ENCODE measurements at regions not wholly inside any gene's neighbourhood (a gene's known extent, or its start where the extent isn't known, plus 50 kb on each side); places are given as distances from the start of the nearest gene placed in this dataset.
"Not testable (repeated sequence)": the region's sequence is repeated elsewhere in the genome, so short reads cannot be mapped to it uniquely, and the experiment has no call there.

DNA sequence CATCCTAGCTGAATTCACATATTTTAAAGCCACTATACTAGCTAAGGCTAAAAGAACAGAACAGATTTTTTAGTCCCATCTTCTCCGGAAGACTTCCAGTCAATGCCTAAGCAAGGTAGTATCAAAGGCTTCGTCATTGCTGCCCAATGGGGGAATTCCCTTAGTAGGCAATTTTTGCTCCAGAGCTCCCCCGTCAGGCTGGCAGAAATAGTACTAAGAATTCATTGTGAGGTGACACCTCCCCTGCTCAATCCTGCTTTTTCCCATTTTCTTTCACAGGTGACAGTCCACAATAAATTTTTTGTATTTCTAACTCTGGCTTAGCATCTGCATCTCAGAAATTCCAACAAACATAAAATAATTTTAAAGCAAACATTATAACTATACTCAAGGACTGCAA lies 52.8 kb upstream of the SRSF6 start:
- Histone ChIP-seq H3K9me3 (no peaks in the 10 kb centered on the region), H3K27ac (no peak overlapping the region), H3K4me1 (no peaks in the 10 kb centered on the region), H3K36me3 (no peaks in the 10 kb centered on the region), H3K4me3 (no peak overlapping the region), H3K27me3 (peaks cover 0 to 4% (median 0%) of the 10 kb centered on the region in 3 donors)
- no peak for DNase-seq
- in situ Hi-C loops (cut with MboI; ENCODE audit: low sequenced_read_pairs in 4 of 4) (no loop called here), intact Hi-C loops (cut with DNase I; ENCODE audit: low total_unique reads) (no loop called here)
- no peak for ATAC-seq
- TF ChIP-seq POLR2A (IDR thresholded peaks at IDR 0.05): no peak
- TF ChIP-seq, protein P1, sequence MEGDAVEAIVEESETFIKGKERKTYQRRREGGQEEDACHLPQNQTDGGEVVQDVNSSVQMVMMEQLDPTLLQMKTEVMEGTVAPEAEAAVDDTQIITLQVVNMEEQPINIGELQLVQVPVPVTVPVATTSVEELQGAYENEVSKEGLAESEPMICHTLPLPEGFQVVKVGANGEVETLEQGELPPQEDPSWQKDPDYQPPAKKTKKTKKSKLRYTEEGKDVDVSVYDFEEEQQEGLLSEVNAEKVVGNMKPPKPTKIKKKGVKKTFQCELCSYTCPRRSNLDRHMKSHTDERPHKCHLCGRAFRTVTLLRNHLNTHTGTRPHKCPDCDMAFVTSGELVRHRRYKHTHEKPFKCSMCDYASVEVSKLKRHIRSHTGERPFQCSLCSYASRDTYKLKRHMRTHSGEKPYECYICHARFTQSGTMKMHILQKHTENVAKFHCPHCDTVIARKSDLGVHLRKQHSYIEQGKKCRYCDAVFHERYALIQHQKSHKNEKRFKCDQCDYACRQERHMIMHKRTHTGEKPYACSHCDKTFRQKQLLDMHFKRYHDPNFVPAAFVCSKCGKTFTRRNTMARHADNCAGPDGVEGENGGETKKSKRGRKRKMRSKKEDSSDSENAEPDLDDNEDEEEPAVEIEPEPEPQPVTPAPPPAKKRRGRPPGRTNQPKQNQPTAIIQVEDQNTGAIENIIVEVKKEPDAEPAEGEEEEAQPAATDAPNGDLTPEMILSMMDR (IDR thresholded peaks at IDR 0.05 in 4 of 5, conservative IDR thresholded peaks at IDR 0.05 in 1 of 5): no peak

DNA sequence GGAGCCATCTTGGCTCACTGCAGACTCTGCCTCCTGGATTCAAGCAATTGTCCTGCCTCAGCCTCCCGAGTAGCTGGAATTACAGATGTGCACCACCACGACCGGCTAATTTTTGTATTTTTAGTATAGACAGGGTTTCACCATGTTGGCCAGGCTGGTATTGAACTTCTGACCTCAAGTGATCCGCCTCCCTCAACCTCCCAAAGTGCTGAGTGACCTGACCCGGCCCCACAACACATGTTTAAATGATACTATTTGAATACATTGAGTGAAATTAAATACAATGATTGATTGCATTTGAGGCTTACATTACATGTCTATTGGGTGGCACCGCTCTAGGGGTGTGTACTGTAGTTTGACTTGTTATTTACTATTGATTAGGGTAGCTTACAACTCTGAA lies 56.8 kb upstream of the SRSF6 start:
- H3K9me3 ChIP-seq; in situ Hi-C loops (cut with MboI; ENCODE audit: low sequenced_read_pairs in 4 of 4); H3K27me3 ChIP-seq; H3K36me3 ChIP-seq; H3K4me3 ChIP-seq; ATAC-seq; H3K4me1 ChIP-seq; intact Hi-C loops (cut with DNase I; ENCODE audit: low total_unique reads); DNase-seq; H3K27ac ChIP-seq: not testable (repeated sequence)

DNA sequence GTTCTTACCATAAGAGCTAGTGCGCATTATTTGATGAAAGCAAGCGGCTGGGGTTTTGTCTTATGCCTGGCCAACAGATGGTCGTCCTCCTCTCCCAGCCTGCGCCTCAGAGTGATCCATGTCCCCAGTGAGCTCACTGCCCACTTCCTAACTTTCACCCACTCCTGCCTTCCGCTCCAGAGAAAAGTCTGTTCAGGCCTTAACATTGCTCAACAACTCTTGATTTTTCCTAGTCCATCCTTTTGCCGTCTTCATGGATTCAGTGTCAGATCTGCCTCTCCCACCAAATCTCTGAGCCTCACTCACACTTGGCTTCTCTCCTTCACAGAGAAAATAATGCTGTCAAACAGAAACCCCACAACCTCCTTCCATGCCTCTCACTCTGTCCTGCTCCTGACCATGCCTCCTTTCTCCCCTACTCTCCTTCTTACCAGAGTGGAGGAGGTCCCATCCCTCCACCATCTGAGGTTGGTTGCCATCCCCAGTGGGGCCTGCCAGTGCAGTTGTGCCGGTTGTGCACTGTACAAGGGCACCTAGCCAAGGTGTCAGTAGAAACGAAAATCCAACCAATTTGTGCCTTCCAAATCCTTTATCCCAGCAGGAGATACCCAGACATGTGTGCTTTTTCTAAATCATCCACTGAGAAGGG lies 58.9 kb upstream of the SRSF6 start:
- Histone ChIP-seq H3K36me3 (no peaks in the 10 kb centered on the region), H3K4me3 (no peak overlapping the region), H3K4me1 (no peaks in the 10 kb centered on the region), H3K27ac (no peak overlapping the region), H3K27me3 (no peaks in the 10 kb centered on the region), H3K9me3 (no peaks in the 10 kb centered on the region)
- in situ Hi-C loops (cut with MboI; ENCODE audit: low sequenced_read_pairs in 4 of 4) (no loop called here), intact Hi-C loops (cut with DNase I; ENCODE audit: low total_unique reads) (no loop called here)
- ATAC-seq: no peak
- TF ChIP-seq, protein P1 (IDR thresholded peaks at IDR 0.05 in 4 of 5, conservative IDR thresholded peaks at IDR 0.05 in 1 of 5): no peak
- TF ChIP-seq POLR2A (IDR thresholded peaks at IDR 0.05): no peak
- DNase-seq: no peak

DNA sequence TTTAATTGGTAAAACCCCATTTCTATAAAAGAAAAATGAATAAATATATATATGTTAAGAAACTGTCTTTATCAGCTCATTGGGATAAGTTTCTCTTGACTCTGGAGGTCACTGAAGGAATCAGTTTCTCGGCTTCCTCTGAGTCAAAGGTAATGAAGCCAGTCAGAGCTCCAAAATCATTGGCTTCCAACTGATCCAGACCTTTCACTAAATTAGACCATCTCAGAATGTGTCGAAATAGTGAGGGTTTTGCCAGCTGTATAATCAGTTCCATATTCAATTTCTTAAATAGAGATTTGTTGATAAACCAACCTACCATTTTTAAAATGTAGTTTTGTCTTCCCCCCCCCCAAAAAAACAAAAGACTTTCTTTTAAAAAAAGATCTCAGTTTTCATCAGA lies 60.5 kb upstream of the SRSF6 start:
- H3K4me1 ChIP-seq: no peaks in the 10 kb centered on the region
- no peak for DNase-seq
- no peak overlapping the region for H3K27ac ChIP-seq
- intact Hi-C loops (cut with DNase I; ENCODE audit: low total_unique reads): no loop called here
- ATAC-seq: no peak
- no peaks in the 10 kb centered on the region for H3K36me3 ChIP-seq
- TF ChIP-seq, protein P1 (IDR thresholded peaks at IDR 0.05 in 4 of 5, conservative IDR thresholded peaks at IDR 0.05 in 1 of 5): no peak
- TF ChIP-seq POLR2A (IDR thresholded peaks at IDR 0.05): no peak
- no peak overlapping the region for H3K4me3 ChIP-seq
- in situ Hi-C loops (cut with MboI; ENCODE audit: low sequenced_read_pairs in 4 of 4): no loop called here
- H3K9me3 ChIP-seq: no peaks in the 10 kb centered on the region
- H3K27me3 ChIP-seq: no peaks in the 10 kb centered on the region

DNA sequence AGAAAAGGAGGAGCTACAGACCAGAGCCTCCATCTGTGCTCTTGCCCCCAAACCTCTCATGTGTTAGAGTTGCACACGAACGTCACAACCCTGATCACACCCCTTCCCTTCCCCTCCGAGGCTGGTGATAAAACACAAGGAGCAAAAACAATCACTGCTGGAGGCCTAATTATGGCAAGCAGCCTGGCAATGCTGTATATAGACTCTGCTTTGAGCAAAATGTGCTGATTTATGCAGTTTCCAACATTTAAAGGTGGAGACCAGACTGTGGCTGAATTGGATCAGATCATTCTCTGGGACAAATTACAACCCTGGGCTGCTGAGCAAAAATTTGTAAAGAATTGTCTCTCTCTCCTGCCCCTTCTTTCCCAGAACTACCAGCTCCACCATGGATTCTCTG lies 64.6 kb upstream of the SRSF6 start:
- TF ChIP-seq, protein P1 (IDR thresholded peaks at IDR 0.05 in 4 of 5, conservative IDR thresholded peaks at IDR 0.05 in 1 of 5): no peak
- no peak for TF ChIP-seq POLR2A (IDR thresholded peaks at IDR 0.05)
- DNase-seq: no peak
- H3K4me3 ChIP-seq: no peak overlapping the region
- in situ Hi-C loops (cut with MboI; ENCODE audit: low sequenced_read_pairs in 4 of 4) (no loop called here), intact Hi-C loops (cut with DNase I; ENCODE audit: low total_unique reads) (no loop called here)
- no peak overlapping the region for H3K27ac ChIP-seq
- no peaks in the 10 kb centered on the region for H3K27me3 ChIP-seq
- no peaks in the 10 kb centered on the region for H3K4me1 ChIP-seq
- H3K9me3 ChIP-seq: no peaks in the 10 kb centered on the region
- H3K36me3 ChIP-seq: no peaks in the 10 kb centered on the region
- ATAC-seq: no peak
